ENCODE measurements at regions not wholly inside any gene's neighbourhood (a gene's known extent, or its start where the extent isn't known, plus 50 kb on each side); places are given as distances from the start of the nearest gene placed in this dataset.

DNA sequence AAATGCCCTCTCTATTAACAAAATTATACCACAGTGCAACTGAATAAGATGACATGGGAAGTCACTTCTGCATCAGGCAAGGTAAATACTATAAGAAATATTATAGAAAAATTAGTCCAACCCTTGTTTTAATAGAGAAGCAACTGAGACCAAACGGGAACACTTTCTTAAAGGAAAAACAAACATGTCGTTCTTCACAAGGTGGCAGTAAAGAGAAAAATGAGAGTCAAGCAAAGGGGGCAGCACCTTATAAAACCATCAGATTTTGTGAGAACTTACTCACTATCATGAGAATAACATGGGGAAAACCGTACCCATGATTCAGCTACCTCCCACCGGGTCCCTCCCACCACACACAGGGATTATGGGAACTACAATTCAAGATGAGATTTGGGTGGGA, 481.7 kb upstream of the CRIM1 start:
- intact Hi-C loops (cut with DNase I), result no loop called here
- Histone ChIP-seq H3K9me3 (no peaks in the 10 kb centered on the region), H3K27me3 (no peaks in the 10 kb centered on the region), H3K27ac (no peak overlapping the region), H3K4me1 (no peaks in the 10 kb centered on the region), H3K36me3 (no peaks in the 10 kb centered on the region), H3K4me3 (no peak overlapping the region)
- 76 to 80% methylated on average over 4 of the region's 4 CpGs for WGBS, 2 donors
- ATAC-seq (no peak), DNase-seq (no peak)
- TF ChIP-seq, protein P1, sequence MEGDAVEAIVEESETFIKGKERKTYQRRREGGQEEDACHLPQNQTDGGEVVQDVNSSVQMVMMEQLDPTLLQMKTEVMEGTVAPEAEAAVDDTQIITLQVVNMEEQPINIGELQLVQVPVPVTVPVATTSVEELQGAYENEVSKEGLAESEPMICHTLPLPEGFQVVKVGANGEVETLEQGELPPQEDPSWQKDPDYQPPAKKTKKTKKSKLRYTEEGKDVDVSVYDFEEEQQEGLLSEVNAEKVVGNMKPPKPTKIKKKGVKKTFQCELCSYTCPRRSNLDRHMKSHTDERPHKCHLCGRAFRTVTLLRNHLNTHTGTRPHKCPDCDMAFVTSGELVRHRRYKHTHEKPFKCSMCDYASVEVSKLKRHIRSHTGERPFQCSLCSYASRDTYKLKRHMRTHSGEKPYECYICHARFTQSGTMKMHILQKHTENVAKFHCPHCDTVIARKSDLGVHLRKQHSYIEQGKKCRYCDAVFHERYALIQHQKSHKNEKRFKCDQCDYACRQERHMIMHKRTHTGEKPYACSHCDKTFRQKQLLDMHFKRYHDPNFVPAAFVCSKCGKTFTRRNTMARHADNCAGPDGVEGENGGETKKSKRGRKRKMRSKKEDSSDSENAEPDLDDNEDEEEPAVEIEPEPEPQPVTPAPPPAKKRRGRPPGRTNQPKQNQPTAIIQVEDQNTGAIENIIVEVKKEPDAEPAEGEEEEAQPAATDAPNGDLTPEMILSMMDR (IDR thresholded peaks at IDR 0.05), result no peak

DNA sequence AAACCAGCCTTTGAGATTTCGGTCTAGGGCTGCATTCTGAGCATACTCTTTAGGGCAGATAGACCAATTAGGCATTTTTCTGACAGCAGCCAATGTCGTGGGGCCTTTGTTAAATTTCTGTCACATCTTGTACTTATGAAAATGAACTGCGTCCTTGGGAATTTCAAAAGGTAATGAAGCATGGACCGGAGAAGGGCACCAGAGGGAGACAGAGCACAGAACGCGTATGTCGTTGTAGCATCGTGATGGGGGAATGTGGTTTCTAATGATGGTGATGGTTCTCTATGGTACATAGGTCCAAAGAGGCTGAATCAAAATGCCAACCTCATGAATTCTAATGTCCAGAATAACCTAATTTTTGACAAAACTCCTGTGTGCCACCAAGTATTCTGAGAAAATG, 483.9 kb upstream of the CRIM1 start:
- H3K27me3 ChIP-seq, result no peaks in the 10 kb centered on the region
- intact Hi-C loops (cut with DNase I), result no loop called here
- DNase-seq, result no peak
- TF ChIP-seq, protein P1 (IDR thresholded peaks at IDR 0.05), result no peak
- H3K4me1 ChIP-seq, result no peaks in the 10 kb centered on the region
- WGBS, 2 donors, result 69 to 71% methylated on average over 8 of the region's 8 CpGs
- no peaks in the 10 kb centered on the region for H3K9me3 ChIP-seq
- H3K4me3 ChIP-seq, result no peak overlapping the region
- H3K36me3 ChIP-seq, result no peaks in the 10 kb centered on the region
- no peak overlapping the region for H3K27ac ChIP-seq
- ATAC-seq, result no peak

DNA sequence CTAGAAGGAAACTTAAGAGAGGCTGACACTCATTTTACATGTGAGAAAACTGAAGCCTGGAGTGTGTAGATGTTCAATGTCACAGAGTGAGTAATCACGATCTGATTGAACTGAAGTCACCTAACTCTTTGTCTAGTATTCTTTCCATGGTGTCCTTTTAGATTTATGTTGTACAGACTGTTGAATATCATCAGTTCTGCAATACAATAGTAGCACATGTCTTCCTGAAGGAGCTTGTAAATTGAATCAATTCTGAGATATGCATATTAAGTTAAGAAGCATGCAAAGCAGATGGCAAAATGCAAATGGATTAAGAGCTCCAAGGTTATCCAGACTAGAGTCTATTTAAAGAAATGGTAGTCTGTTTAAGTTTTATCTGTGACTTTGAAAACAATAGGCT, 484.9 kb upstream of the CRIM1 start:
- H3K27me3 ChIP-seq, result no peaks in the 10 kb centered on the region
- no peak for DNase-seq
- H3K27ac ChIP-seq, result no peak overlapping the region
- H3K4me3 ChIP-seq, result no peak overlapping the region
- H3K36me3 ChIP-seq, result no peaks in the 10 kb centered on the region
- TF ChIP-seq, protein P1 (IDR thresholded peaks at IDR 0.05), result no peak
- intact Hi-C loops (cut with DNase I), result no loop called here
- no peaks in the 10 kb centered on the region for H3K4me1 ChIP-seq
- no peak for ATAC-seq
- WGBS, 2 donors, result 55 to 64% methylated on average over 1 of the region's 1 CpG
- no peaks in the 10 kb centered on the region for H3K9me3 ChIP-seq

DNA sequence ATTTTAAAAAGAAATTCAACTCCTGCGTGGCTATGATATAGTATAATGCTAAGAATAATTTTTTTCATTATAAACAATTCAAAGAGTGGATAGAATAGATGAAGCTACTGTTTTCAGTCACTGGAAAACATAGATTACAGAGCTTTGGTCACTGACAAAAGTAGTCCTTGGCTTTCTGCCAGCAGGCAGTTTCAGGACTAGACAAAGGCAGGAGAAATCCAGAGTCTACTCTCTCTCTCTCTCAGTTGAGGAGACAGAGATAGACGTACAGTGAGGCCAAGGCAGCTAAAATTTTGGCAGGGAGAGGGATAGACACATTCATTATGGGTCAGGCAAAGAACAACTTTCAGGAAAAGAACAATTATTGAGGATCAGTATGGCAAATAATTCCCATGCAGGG, 491.4 kb upstream of the CRIM1 start:
- intact Hi-C loops (cut with DNase I), result no loop called here
- 39 to 40% methylated on average over 2 of the region's 2 CpGs for WGBS, 2 donors

More for the DNA sequence above, 491.4 kb upstream of the CRIM1 start:
- Histone ChIP-seq H3K36me3 (no peaks in the 10 kb centered on the region), H3K4me3 (no peak overlapping the region), H3K27ac (no peak overlapping the region), H3K9me3 (no peaks in the 10 kb centered on the region), H3K4me1 (no peaks in the 10 kb centered on the region), H3K27me3 (peaks cover 0 to 9% (median 0%) of the 10 kb centered on the region in 7 donors)
- TF ChIP-seq, protein P1 (IDR thresholded peaks at IDR 0.05), result no peak
- ATAC-seq (no peak), DNase-seq (no peak)

All from heart right ventricle (tissue), 16 donors.